ENCODE measurements at regions not wholly inside any gene's neighbourhood (a gene's known extent, or its start where the extent isn't known, plus 50 kb on each side); places are given as distances from the start of the nearest gene placed in this dataset.

DNA sequence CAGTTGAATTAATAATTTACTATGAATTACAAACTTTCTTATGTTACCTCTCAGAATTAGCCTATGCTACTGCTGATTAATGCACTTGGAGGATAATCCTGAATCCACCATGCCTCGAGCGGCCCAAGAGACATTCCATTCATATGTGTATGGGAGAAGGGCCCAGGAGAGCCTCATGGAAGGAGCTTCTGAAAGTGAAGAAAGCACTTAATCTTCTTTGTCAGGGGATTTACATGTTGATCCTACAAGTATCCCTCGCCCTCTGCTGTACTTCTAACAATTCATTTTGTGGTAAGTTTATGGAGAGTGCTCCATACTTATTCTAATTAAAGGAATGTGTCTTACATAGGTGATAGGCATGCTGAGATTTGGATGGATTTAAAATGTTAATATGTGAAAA lies 1189.1 kb upstream of the NXPH2 start:
- DNase-seq (ENCODE audit: low read depth), result no peak
- H3K4me3 ChIP-seq (ENCODE audit: low read depth, low read length), result no peak overlapping the region
- no peaks in the 10 kb centered on the region for H3K27me3 ChIP-seq (ENCODE audit: control insufficient read depth, insufficient read depth, low read length)
- H3K36me3 ChIP-seq (ENCODE audit: control insufficient read depth, insufficient read depth, low read length), result no peaks in the 10 kb centered on the region
- no peak for FAIRE-seq
- TF ChIP-seq, protein P1, sequence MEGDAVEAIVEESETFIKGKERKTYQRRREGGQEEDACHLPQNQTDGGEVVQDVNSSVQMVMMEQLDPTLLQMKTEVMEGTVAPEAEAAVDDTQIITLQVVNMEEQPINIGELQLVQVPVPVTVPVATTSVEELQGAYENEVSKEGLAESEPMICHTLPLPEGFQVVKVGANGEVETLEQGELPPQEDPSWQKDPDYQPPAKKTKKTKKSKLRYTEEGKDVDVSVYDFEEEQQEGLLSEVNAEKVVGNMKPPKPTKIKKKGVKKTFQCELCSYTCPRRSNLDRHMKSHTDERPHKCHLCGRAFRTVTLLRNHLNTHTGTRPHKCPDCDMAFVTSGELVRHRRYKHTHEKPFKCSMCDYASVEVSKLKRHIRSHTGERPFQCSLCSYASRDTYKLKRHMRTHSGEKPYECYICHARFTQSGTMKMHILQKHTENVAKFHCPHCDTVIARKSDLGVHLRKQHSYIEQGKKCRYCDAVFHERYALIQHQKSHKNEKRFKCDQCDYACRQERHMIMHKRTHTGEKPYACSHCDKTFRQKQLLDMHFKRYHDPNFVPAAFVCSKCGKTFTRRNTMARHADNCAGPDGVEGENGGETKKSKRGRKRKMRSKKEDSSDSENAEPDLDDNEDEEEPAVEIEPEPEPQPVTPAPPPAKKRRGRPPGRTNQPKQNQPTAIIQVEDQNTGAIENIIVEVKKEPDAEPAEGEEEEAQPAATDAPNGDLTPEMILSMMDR (IDR thresholded peaks at IDR 0.05; ENCODE audit: insufficient read depth, low read length, severe bottlenecking), result no peak

DNA sequence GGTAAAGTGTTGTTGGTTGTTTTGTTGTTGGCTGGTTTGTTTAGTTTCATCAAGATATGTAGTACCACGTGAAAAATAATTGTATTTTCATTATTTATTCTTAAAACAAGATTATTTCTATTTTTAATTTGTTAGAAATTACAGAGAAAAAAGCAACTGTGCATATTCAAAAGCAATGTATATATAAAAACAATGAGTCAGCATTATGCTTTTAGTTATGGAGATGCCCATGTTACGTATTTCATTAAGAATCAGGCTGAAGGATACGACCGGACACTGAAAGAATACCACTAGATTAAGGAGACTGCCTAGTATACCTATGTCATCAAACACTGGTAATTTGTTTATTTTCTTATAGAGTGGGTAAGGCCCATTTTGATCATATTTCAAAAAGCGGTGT lies 1188.4 kb upstream of the NXPH2 start:
- FAIRE-seq, result no peak
- no peaks in the 10 kb centered on the region for H3K36me3 ChIP-seq (ENCODE audit: control insufficient read depth, insufficient read depth, low read length)
- no peak for DNase-seq (ENCODE audit: low read depth)
- no peak overlapping the region for H3K4me3 ChIP-seq (ENCODE audit: low read depth, low read length)
- H3K27me3 ChIP-seq (ENCODE audit: control insufficient read depth, insufficient read depth, low read length), result no peaks in the 10 kb centered on the region
- TF ChIP-seq, protein P1 (IDR thresholded peaks at IDR 0.05; ENCODE audit: insufficient read depth, low read length, severe bottlenecking), result no peak

DNA sequence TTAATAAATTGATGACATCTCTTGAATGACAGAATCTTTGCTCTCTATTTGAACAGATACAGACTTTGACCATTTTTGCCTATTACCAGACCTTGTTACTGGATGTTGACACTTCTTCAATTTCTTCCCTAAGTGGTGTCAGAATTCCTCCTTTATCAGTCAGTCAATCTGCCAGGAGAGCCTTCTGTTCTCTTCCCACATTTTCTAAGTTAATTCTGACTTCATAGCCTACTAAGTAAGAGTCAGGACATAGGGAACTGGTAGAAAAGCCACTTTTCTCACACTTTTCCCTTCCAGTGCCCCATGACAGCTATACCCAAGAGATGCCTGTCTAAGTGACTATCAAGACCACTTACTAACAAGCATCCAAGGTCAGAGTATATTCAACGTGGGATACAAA lies 1187.5 kb upstream of the NXPH2 start:
- TF ChIP-seq, protein P1 (IDR thresholded peaks at IDR 0.05; ENCODE audit: insufficient read depth, low read length, severe bottlenecking), result no peak
- DNase-seq (ENCODE audit: low read depth) (no peak), FAIRE-seq (no peak)
- no peaks in the 10 kb centered on the region for H3K27me3 ChIP-seq (ENCODE audit: control insufficient read depth, insufficient read depth, low read length)
- no peaks in the 10 kb centered on the region for H3K36me3 ChIP-seq (ENCODE audit: control insufficient read depth, insufficient read depth, low read length)
- H3K4me3 ChIP-seq (ENCODE audit: low read depth, low read length), result no peak overlapping the region

DNA sequence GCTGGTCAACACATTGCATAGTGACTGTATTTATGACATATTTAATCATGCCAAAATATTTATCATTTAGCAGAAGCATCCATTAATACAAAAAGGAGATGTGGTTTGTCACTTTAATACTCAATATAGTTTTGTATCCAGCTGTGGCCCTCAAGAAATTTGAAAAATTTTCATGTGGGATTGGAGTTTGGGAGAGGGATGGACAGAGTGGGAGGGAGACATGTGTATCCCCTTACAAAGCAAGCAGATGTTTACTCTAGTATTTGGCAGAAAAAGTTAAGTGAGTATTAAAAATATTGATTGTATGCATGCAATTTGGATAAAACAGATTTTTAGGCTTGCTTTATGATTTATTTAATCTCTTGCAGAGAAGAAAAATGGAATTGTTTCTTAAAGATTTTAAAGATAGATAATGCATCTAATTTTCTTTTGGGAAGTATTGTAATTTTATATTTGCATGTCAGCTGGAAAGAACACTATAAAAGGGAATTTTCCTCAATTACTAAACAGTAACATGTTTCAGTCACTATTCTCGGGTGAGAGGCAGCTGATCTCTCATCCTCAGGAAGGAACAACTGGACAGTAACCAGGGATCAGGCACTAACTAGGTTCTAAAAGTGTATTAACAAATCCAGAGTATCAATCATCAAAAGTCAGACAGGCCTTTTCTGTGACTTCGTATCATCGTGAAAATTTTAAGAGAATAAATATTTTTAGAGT lies 1184.7 kb upstream of the NXPH2 start:
- Histone ChIP-seq H3K4me3 (ENCODE audit: low read depth, low read length) (no peak overlapping the region), H3K27me3 (ENCODE audit: control insufficient read depth, insufficient read depth, low read length) (no peaks in the 10 kb centered on the region), H3K36me3 (ENCODE audit: control insufficient read depth, insufficient read depth, low read length) (no peaks in the 10 kb centered on the region)
- TF ChIP-seq, protein P1 (IDR thresholded peaks at IDR 0.05; ENCODE audit: insufficient read depth, low read length, severe bottlenecking), result no peak
- FAIRE-seq, result no peak
- no peak for DNase-seq (ENCODE audit: low read depth)

DNA sequence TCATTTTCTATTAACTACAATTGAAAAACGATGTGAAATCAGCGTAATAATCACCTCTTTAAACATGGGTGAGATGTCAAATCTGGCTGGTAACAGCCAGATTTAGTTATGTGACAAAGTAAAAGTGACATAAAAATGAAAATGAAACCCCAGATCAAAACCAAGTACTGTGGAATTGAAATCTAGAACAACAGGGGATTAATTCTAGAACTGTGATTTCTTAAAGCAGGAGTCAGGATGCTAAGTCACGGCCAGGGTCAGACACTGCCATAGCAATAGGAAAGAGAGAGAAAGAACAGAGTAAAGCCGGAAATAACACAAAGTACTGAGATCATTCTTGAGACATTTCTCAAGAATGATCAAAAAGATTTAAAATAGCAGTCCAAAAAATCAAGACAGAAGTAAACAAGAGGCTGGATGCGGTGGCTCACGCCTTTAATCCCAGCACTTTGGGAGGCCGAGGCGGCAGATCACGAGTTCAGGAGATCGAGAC lies 1183.7 kb upstream of the NXPH2 start:
- Histone ChIP-seq H3K36me3 (ENCODE audit: control insufficient read depth, insufficient read depth, low read length) (no peaks in the 10 kb centered on the region), H3K27me3 (ENCODE audit: control insufficient read depth, insufficient read depth, low read length) (no peaks in the 10 kb centered on the region), H3K4me3 (ENCODE audit: low read depth, low read length) (no peak overlapping the region)
- TF ChIP-seq, protein P1 (IDR thresholded peaks at IDR 0.05; ENCODE audit: insufficient read depth, low read length, severe bottlenecking), result no peak
- no peak for FAIRE-seq
- DNase-seq (ENCODE audit: low read depth), result no peak
